DOHH2 (cell line): ENCODE measurements at regions not wholly inside any gene's neighbourhood (a gene's known extent, or its start where the extent isn't known, plus 50 kb on each side); places are given as distances from the start of the nearest gene placed in this dataset.

Experiments used
- H3F3A ChIP-seq: fragments of 200-600 bp; sonication (generic), shearing (Covaris generic); 2 replicates; pipeline ENCODE4 v1.6.0; 2016; ENCODE audit warnings: antibody characterized with exemption, mild to moderate bottlenecking; ENCODE audit not compliant: control insufficient read depth, insufficient read depth
- H3K27ac ChIP-seq: fragments of 200-600 bp; sonication (generic); 2 replicates; pipeline ENCODE4 v1.5.1; 2014; ENCODE audit warnings: low read depth, mild to moderate bottlenecking, low read length, moderate library complexity
- H3K27me3 ChIP-seq: fragments of 200-600 bp; sonication (generic); 2 replicates; pipeline ENCODE4 v1.6.1; 2014; ENCODE audit warnings: mild to moderate bottlenecking, low read length, mixed read lengths; ENCODE audit not compliant: control insufficient read depth
- H3K36me3 ChIP-seq: fragments of 200-600 bp; sonication (generic); 2 replicates; pipeline ENCODE4 v1.6.1; 2014; ENCODE audit warnings: mild to moderate bottlenecking, low read length, moderate library complexity, mixed read lengths; ENCODE audit not compliant: control insufficient read depth
- H3K4me1 ChIP-seq: fragments of 200-600 bp; sonication (generic); 2 replicates; pipeline ENCODE4 v1.6.1; 2014; ENCODE audit warnings: mild to moderate bottlenecking, low read length, mixed read lengths; ENCODE audit not compliant: control insufficient read depth
- H3K4me2 ChIP-seq: fragments of 200-600 bp; sonication (generic); 2 replicates; pipeline ENCODE4 v1.6.0; 2014; ENCODE audit warnings: mild to moderate bottlenecking, low read length, moderate library complexity
- H3K4me3 ChIP-seq: fragments of 200-600 bp; sonication (generic); 2 replicates; pipeline ENCODE4 v1.5.1; 2014; ENCODE audit warnings: mild to moderate bottlenecking, low read length, mixed read lengths
- H3K79me2 ChIP-seq: fragments of 200-600 bp; sonication (generic); 2 replicates; pipeline ENCODE4 v1.6.1; 2014; ENCODE audit warnings: mild to moderate bottlenecking, low read length, mixed read lengths; ENCODE audit not compliant: control insufficient read depth
- H3K9me2 ChIP-seq: fragments of 200-600 bp; sonication (generic); replicated peaks from 2 replicates; pipeline ENCODE4 v1.6.1; 2014; ENCODE audit warnings: mild to moderate bottlenecking, low read length, mixed read lengths; ENCODE audit not compliant: control insufficient read depth
- H3K9me3 ChIP-seq: fragments of 200-600 bp; sonication (generic); 2 replicates; pipeline ENCODE4 v1.6.1; 2014; ENCODE audit warnings: antibody characterized with exemption, low read length, mixed read lengths; ENCODE audit not compliant: control insufficient read depth, insufficient read depth
- H4K20me1 ChIP-seq: fragments of 200-600 bp; sonication (generic); 2 replicates; pipeline ENCODE4 v1.6.0; 2014; ENCODE audit warnings: low read depth, mild to moderate bottlenecking, antibody characterized with exemption, low read length, moderate library complexity; ENCODE audit not compliant: control insufficient read depth, insufficient read depth
- CTCF ChIP-seq: fragments of 200-600 bp; sonication (generic); IDR thresholded peaks from one replicate; pipeline ENCODE4 v1.5.1; 2014; ENCODE audit warnings: antibody characterized with exemption, mild to moderate bottlenecking, low read depth, low read length; ENCODE audit not compliant: poor library complexity, severe bottlenecking
- EZH2phosphoT487 ChIP-seq: fragments of 200-600 bp; sonication (generic); IDR thresholded peaks from 2 replicates; pipeline ENCODE4 v1.6.1; 2017; ENCODE audit warnings: borderline replicate concordance, mild to moderate bottlenecking, antibody characterized with exemption, low read length, moderate library complexity, mixed read lengths

- TF ChIP-seq CTCF (no peak), EZH2phosphoT487 (no peak)
- H3K27ac ChIP-seq: no peak overlapping the region
- no peak overlapping the region for H3K4me3 ChIP-seq
- H4K20me1 ChIP-seq: no peaks in the 10 kb centered on the region
- no peaks in the 10 kb centered on the region for H3K27me3 ChIP-seq
- no peaks in the 10 kb centered on the region for H3K79me2 ChIP-seq
- no peaks in the 10 kb centered on the region for H3K4me1 ChIP-seq
- H3F3A ChIP-seq: no peaks in the 10 kb centered on the region
- no peaks in the 10 kb centered on the region for H3K36me3 ChIP-seq
- H3K4me2 ChIP-seq: no peak overlapping the region
- H3K9me3 ChIP-seq: no peaks in the 10 kb centered on the region
- H3K9me2 ChIP-seq: no peaks in the 10 kb centered on the region
Observed at GRCh38 chr6:67986694-67987232, 648.3 kb upstream of the ADGRB3 start.

DNA sequence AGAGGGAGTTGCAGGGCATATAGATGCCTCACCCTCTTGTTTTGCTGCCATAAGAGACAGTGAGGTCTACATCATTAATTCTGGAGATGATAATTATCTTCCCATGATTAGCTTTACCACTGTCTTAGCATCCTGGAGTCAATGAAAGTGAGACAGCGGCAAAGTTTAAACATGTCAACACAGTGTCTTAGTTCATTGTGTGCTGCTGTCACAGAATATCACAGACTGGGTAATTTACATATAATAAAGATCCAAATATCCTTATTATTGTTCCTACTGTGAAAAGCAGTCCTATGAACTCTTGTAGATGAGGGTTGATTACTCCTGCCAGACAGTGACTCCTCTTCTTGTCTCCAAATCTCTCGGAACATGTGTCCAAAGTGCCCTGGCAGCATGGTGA is 658.6 kb upstream of the ADGRB3 start:
- no peak for TF ChIP-seq EZH2phosphoT487
- TF ChIP-seq CTCF: no peak
- Histone ChIP-seq H4K20me1 (no peaks in the 10 kb centered on the region), H3K9me3 (no peaks in the 10 kb centered on the region), H3K4me3 (no peak overlapping the region), H3K36me3 (no peaks in the 10 kb centered on the region), H3F3A (no peaks in the 10 kb centered on the region), H3K27me3 (no peaks in the 10 kb centered on the region), H3K9me2 (no peaks in the 10 kb centered on the region; the same call in 1 of the 2 replicates), H3K4me1 (no peaks in the 10 kb centered on the region), H3K4me2 (no peak overlapping the region), H3K27ac (no peak overlapping the region), H3K79me2 (no peaks in the 10 kb centered on the region)

DNA sequence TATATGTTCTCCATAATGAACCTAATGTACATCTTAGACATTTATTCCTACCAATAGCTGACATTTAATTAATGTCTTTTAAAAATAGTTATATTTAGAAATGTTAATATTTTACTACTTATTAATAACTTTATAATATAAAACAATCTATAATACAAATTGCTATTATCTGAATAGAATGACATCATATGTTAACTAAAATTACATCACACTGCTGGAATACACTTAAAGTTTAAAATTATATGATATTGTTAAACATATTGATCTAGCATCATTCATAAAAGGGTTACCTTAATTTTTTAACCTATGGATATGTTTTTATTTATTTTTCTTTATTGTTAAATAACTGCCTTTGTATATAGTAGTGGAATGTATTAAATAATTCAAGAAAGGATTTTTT is 660.2 kb upstream of the ADGRB3 start:
- Histone ChIP-seq H3K4me3 (no peak overlapping the region), H3K4me2 (no peak overlapping the region), H3K4me1 (no peaks in the 10 kb centered on the region), H3K27me3 (no peaks in the 10 kb centered on the region), H3K79me2 (no peaks in the 10 kb centered on the region), H4K20me1 (no peaks in the 10 kb centered on the region), H3K9me2 (no peaks in the 10 kb centered on the region; the same call in 1 of the 2 replicates), H3K27ac (no peak overlapping the region), H3K36me3 (no peaks in the 10 kb centered on the region), H3F3A (no peaks in the 10 kb centered on the region), H3K9me3 (no peaks in the 10 kb centered on the region)
- TF ChIP-seq EZH2phosphoT487 (no peak), CTCF (no peak)
